Keratinocyte (primary cell): ENCODE measurements at regions not wholly inside any gene's neighbourhood (a gene's known extent, or its start where the extent isn't known, plus 50 kb on each side); places are given as distances from the start of the nearest gene placed in this dataset.

Experiments
- EZH2 ChIP-seq: IDR thresholded peaks from one replicate; pipeline ENCODE4 v1.6.1; 2012; ENCODE audit warnings: inconsistent platforms, mild to moderate bottlenecking, low read length, moderate library complexity
- TF ChIP-seq, protein P1 (sequence below), 3 experiments: IDR thresholded peaks in 1 of 3; conservative IDR thresholded peaks in 1 of 3; optimal IDR thresholded peaks in 1 of 3; 2 replicates in 2 of 3; 3 replicates in 1 of 3; pipeline versions ENCODE3 to v1.5.1; 2011; ENCODE audit warnings: low read length in 3 of 3, mild to moderate bottlenecking in 3 of 3, moderate library complexity in 2 of 3, control low read depth in 1 of 3, inconsistent platforms in 1 of 3; ENCODE audit not compliant: insufficient read depth in 2 of 3; ENCODE audit errors: extremely low read depth in 1 of 3

DNA sequence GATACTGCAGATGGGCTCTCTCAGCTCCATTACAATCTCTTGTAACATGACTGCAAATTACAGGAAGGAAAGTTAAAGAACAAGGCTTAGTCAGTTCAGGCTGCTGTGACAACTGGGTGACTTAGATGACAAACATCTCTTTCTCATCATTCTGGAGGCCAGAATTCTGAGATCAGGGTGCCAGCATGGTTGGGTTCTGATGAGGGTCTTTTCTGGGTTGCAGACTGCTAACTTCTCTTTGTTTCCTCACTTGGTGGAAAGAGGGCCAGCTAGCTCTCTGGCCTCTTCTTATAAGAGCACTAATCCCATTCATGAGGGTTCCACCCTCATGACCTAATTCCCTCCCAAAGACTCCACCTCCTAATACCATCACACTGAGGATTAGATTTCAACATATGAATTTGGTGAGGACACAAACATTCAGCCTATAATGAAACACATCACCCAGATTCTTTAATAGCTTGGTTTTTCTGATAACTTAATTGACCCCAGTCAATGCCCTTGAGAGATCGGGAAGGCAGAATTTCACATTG lies 73.6 kb upstream of the MAMDC2 start:
- TF ChIP-seq, protein P1, sequence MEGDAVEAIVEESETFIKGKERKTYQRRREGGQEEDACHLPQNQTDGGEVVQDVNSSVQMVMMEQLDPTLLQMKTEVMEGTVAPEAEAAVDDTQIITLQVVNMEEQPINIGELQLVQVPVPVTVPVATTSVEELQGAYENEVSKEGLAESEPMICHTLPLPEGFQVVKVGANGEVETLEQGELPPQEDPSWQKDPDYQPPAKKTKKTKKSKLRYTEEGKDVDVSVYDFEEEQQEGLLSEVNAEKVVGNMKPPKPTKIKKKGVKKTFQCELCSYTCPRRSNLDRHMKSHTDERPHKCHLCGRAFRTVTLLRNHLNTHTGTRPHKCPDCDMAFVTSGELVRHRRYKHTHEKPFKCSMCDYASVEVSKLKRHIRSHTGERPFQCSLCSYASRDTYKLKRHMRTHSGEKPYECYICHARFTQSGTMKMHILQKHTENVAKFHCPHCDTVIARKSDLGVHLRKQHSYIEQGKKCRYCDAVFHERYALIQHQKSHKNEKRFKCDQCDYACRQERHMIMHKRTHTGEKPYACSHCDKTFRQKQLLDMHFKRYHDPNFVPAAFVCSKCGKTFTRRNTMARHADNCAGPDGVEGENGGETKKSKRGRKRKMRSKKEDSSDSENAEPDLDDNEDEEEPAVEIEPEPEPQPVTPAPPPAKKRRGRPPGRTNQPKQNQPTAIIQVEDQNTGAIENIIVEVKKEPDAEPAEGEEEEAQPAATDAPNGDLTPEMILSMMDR (optimal IDR thresholded peaks at IDR 0.05 in 1 of 3, IDR thresholded peaks at IDR 0.05 in 1 of 3, conservative IDR thresholded peaks at IDR 0.05 in 1 of 3; ENCODE audit: extremely low read depth in 1 of 3, insufficient read depth in 2 of 3, low read length in 3 of 3), result no peak
- no peak for TF ChIP-seq EZH2
